Pons (tissue), 1 donor: ENCODE measurements at regions not wholly inside any gene's neighbourhood (a gene's known extent, or its start where the extent isn't known, plus 50 kb on each side); places are given as distances from the start of the nearest gene placed in this dataset.
"Not testable (repeated sequence)": the region's sequence is repeated elsewhere in the genome, so short reads cannot be mapped to it uniquely, and the experiment has no call there.

Experiments
- DNase-seq: peaks from one replicate; pipeline ENCODE4 v3.0.0-alpha.2; 2016; ENCODE audit warnings: low spot score

GRCh38 chr1:71345491-71345890, 264.7 kb upstream of the ZRANB2 start:
- no peak for DNase-seq

GRCh38 chr1:71343686-71344416, 263.0 kb upstream of the ZRANB2 start:
- DNase-seq, result no peak

- no peak for DNase-seq
Measured at GRCh38 chr1:71339238-71339637, 258.4 kb upstream of the ZRANB2 start.

GRCh38 chr1:71330991-71331390, 250.2 kb upstream of the ZRANB2 start:
- DNase-seq, result no peak

GRCh38 chr1:71324671-71325267, 243.9 kb upstream of the ZRANB2 start:
- DNase-seq, result no peak

GRCh38 chr1:71312545-71312944, 231.7 kb upstream of the ZRANB2 start:
- no peak for DNase-seq

GRCh38 chr1:71311376-71311775, 230.5 kb upstream of the ZRANB2 start:
- DNase-seq, result no peak

- no peak for DNase-seq
Measured at GRCh38 chr1:71307451-71307850, 226.6 kb upstream of the ZRANB2 start.

- DNase-seq, result no peak
Measured at GRCh38 chr1:71304125-71304524, 223.3 kb upstream of the ZRANB2 start.

- no peak for DNase-seq
Measured at GRCh38 chr1:71303617-71304041, 222.8 kb upstream of the ZRANB2 start.

- no peak for DNase-seq
Measured at GRCh38 chr1:71298633-71299032, 217.8 kb upstream of the ZRANB2 start.

- DNase-seq, result no peak
Measured at GRCh38 chr1:71296551-71297134, 215.8 kb upstream of the ZRANB2 start.

- DNase-seq, result no peak
Measured at GRCh38 chr1:71295350-71295749, 214.5 kb upstream of the ZRANB2 start.

GRCh38 chr1:71294178-71294577, 213.3 kb upstream of the ZRANB2 start:
- no peak for DNase-seq

- DNase-seq, result no peak
Measured at GRCh38 chr1:71292203-71292602, 211.4 kb upstream of the ZRANB2 start.

GRCh38 chr1:71290506-71291237, 209.8 kb upstream of the ZRANB2 start:
- DNase-seq, result not testable (repeated sequence)

- no peak for DNase-seq
Measured at GRCh38 chr1:71285529-71285928, 204.7 kb upstream of the ZRANB2 start.

GRCh38 chr1:71276466-71276865, 195.6 kb upstream of the ZRANB2 start:
- DNase-seq, result no peak

- DNase-seq, result no peak
Measured at GRCh38 chr1:71273334-71273733, 192.5 kb upstream of the ZRANB2 start.

- DNase-seq, result no peak
Measured at GRCh38 chr1:71270394-71270915, 189.6 kb upstream of the ZRANB2 start.

GRCh38 chr1:71269818-71270217, 189.0 kb upstream of the ZRANB2 start:
- DNase-seq, result no peak

- DNase-seq, result no peak
Measured at GRCh38 chr1:71269179-71269578, 188.3 kb upstream of the ZRANB2 start.

GRCh38 chr1:71267220-71267619, 186.4 kb upstream of the ZRANB2 start:
- no peak for DNase-seq
